K562 (cell line): ENCODE measurements at regions not wholly inside any gene's neighbourhood (a gene's known extent, or its start where the extent isn't known, plus 50 kb on each side); places are given as distances from the start of the nearest gene placed in this dataset.

Source experiments
- AFF4 ChIP-seq: sonication (generic); formaldehyde crosslinking; IDR thresholded peaks from 2 replicates; pipeline ENCODE4 v1.8.0; 2023; ENCODE audit warnings: mild to moderate bottlenecking, missing genetic modification reagents
- BRF1 ChIP-seq: IDR thresholded peaks from 3 replicates; pipeline ENCODE4 v1.6.1; 2011; ENCODE audit warnings: borderline replicate concordance, mild to moderate bottlenecking; ENCODE audit not compliant: insufficient read length; ENCODE audit errors: extremely low read depth
- E4F1 ChIP-seq: fragments of 250-450 bp; sonication (Bioruptor Pico); IDR thresholded peaks from 2 replicates; pipeline ENCODE4 v1.5.0; 2021; ENCODE audit warnings: mild to moderate bottlenecking, borderline replicate concordance
- EGR1 ChIP-seq: fragments of 450-650 bp; conservative IDR thresholded peaks from 2 replicates; pipeline ENCODE4 v1.6.1; 2017; ENCODE audit warnings: mild to moderate bottlenecking
- NFIX ChIP-seq: fragments of 250-450 bp; sonication (Bioruptor Pico); IDR thresholded peaks from 2 replicates; pipeline ENCODE4 v1.4.0; 2020; ENCODE audit warnings: low read depth, mild to moderate bottlenecking, moderate library complexity
- NR2C2 ChIP-seq, 2 experiments: fragments of 200-800 bp in 1 of 2; sonication (Bioruptor generic) in 1 of 2; sonication (generic) in 1 of 2; formaldehyde crosslinking in 1 of 2; IDR thresholded peaks; 2 replicates each; pipeline versions ENCODE4 v1.6.1 to v1.8.0; 2016 to 2022; ENCODE audit warnings: mild to moderate bottlenecking in 1 of 2, missing compliant biosample characterization in 1 of 2, missing genetic modification characterization in 1 of 2, missing genetic modification reagents in 1 of 2
- SMARCA5 ChIP-seq: fragments of 450-650 bp; IDR thresholded peaks from 2 replicates; pipeline ENCODE4 v1.6.1; 2016
- SNAPC5 ChIP-seq: fragments of 250-450 bp; sonication (Bioruptor Pico); IDR thresholded peaks from 2 replicates; pipeline ENCODE4 v1.8.0; 2021; ENCODE audit warnings: moderate library complexity, mild to moderate bottlenecking, inconsistent platforms
- ZNF146 ChIP-seq: IDR thresholded peaks from one replicate; pipeline ENCODE4 v1.6.1; 2018; ENCODE audit warnings: missing compliant biosample characterization; ENCODE audit not compliant: unreplicated experiment
- ZNF277 ChIP-seq: fragments of 250-450 bp; sonication (Bioruptor Pico); IDR thresholded peaks from 2 replicates; pipeline ENCODE4 v1.8.0; 2022; ENCODE audit warnings: inconsistent platforms, mild to moderate bottlenecking, moderate library complexity, borderline replicate concordance

GRCh38 chr3:102660653-102661052 is 225.8 kb downstream of the ZPLD1 start:
- TF ChIP-seq E4F1 (CRISPR knock-in tag) (no peak), SNAPC5 (CRISPR knock-in tag) (no peak), ZNF146 (CRISPR knock-in tag) (no peak), SMARCA5 (no peak), BRF1 (no peak), ZNF277 (CRISPR knock-in tag) (no peak), NFIX (CRISPR knock-in tag) (no peak), AFF4 (no peak), EGR1 (no peak), NR2C2 (CRISPR knock-in tag; IDR thresholded peaks at IDR 0.05) (no peak), NR2C2 (tag; IDR thresholded peaks at IDR 0.05) (no peak)
